ENCODE measurements at regions not wholly inside any gene's neighbourhood (a gene's known extent, or its start where the extent isn't known, plus 50 kb on each side); places are given as distances from the start of the nearest gene placed in this dataset.

DNA sequence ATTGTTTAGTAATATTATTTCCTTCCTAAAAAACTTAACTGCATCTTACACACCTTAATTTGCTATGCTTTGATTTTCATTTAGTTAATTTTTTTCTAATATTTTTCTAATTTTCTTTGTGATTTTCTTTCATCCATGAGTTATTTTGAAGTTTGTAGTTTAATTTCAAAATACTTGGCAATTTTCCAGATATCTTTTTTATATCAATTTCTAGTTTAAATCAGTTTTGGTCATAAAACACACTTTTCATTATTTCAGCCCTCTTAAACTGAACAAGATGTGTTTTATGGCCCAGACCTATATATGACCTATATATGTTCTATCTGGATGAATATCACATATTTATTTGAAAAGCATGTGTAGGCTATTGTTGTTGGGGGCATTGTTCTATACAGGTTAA lies 759.9 kb upstream of the SGO1 start:
- H4K20me1 ChIP-seq (ENCODE audit: insufficient read depth), result no peaks in the 10 kb centered on the region
- TF ChIP-seq SIN3A (IDR thresholded peaks at IDR 0.05; ENCODE audit: low read depth), result no peak
- TF ChIP-seq SRF (IDR thresholded peaks at IDR 0.05; ENCODE audit: low read depth), result no peak
- TF ChIP-seq TCF7L2 (IDR thresholded peaks at IDR 0.05; ENCODE audit: borderline replicate concordance, extremely low read depth, insufficient read depth, insufficient read length), result no peak
- TF ChIP-seq EZH2 (IDR thresholded peaks at IDR 0.05), result no peak
- TF ChIP-seq CBX3 (IDR thresholded peaks at IDR 0.05; ENCODE audit: low read depth), result no peak
- TF ChIP-seq ZFX (IDR thresholded peaks at IDR 0.05), result no peak
- no peak for TF ChIP-seq YY1 (IDR thresholded peaks at IDR 0.05; ENCODE audit: extremely low read depth, insufficient replicate concordance, low read depth, low read length)
- no peak for TF ChIP-seq POLR2AphosphoS5 (IDR thresholded peaks at IDR 0.05; ENCODE audit: low read depth, low read length)
- TF ChIP-seq, protein P1, sequence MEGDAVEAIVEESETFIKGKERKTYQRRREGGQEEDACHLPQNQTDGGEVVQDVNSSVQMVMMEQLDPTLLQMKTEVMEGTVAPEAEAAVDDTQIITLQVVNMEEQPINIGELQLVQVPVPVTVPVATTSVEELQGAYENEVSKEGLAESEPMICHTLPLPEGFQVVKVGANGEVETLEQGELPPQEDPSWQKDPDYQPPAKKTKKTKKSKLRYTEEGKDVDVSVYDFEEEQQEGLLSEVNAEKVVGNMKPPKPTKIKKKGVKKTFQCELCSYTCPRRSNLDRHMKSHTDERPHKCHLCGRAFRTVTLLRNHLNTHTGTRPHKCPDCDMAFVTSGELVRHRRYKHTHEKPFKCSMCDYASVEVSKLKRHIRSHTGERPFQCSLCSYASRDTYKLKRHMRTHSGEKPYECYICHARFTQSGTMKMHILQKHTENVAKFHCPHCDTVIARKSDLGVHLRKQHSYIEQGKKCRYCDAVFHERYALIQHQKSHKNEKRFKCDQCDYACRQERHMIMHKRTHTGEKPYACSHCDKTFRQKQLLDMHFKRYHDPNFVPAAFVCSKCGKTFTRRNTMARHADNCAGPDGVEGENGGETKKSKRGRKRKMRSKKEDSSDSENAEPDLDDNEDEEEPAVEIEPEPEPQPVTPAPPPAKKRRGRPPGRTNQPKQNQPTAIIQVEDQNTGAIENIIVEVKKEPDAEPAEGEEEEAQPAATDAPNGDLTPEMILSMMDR (IDR thresholded peaks at IDR 0.05 in 2 of 3, conservative IDR thresholded peaks at IDR 0.05 in 1 of 3; ENCODE audit: borderline replicate concordance in 1 of 3, insufficient read depth in 1 of 3, low read depth in 2 of 3, low read length in 2 of 3), result no peak
- no peak for TF ChIP-seq ELF1 (IDR thresholded peaks at IDR 0.05; ENCODE audit: borderline replicate concordance, low read depth)
- no peak for TF ChIP-seq EZH2phosphoT487 (IDR thresholded peaks at IDR 0.05; ENCODE audit: borderline replicate concordance)
- TF ChIP-seq, protein P2, sequence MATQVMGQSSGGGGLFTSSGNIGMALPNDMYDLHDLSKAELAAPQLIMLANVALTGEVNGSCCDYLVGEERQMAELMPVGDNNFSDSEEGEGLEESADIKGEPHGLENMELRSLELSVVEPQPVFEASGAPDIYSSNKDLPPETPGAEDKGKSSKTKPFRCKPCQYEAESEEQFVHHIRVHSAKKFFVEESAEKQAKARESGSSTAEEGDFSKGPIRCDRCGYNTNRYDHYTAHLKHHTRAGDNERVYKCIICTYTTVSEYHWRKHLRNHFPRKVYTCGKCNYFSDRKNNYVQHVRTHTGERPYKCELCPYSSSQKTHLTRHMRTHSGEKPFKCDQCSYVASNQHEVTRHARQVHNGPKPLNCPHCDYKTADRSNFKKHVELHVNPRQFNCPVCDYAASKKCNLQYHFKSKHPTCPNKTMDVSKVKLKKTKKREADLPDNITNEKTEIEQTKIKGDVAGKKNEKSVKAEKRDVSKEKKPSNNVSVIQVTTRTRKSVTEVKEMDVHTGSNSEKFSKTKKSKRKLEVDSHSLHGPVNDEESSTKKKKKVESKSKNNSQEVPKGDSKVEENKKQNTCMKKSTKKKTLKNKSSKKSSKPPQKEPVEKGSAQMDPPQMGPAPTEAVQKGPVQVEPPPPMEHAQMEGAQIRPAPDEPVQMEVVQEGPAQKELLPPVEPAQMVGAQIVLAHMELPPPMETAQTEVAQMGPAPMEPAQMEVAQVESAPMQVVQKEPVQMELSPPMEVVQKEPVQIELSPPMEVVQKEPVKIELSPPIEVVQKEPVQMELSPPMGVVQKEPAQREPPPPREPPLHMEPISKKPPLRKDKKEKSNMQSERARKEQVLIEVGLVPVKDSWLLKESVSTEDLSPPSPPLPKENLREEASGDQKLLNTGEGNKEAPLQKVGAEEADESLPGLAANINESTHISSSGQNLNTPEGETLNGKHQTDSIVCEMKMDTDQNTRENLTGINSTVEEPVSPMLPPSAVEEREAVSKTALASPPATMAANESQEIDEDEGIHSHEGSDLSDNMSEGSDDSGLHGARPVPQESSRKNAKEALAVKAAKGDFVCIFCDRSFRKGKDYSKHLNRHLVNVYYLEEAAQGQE (IDR thresholded peaks at IDR 0.05; ENCODE audit: low read depth), result no peak
- TF ChIP-seq SP1 (IDR thresholded peaks at IDR 0.05; ENCODE audit: low read depth), result no peak
- TF ChIP-seq, protein P3, sequence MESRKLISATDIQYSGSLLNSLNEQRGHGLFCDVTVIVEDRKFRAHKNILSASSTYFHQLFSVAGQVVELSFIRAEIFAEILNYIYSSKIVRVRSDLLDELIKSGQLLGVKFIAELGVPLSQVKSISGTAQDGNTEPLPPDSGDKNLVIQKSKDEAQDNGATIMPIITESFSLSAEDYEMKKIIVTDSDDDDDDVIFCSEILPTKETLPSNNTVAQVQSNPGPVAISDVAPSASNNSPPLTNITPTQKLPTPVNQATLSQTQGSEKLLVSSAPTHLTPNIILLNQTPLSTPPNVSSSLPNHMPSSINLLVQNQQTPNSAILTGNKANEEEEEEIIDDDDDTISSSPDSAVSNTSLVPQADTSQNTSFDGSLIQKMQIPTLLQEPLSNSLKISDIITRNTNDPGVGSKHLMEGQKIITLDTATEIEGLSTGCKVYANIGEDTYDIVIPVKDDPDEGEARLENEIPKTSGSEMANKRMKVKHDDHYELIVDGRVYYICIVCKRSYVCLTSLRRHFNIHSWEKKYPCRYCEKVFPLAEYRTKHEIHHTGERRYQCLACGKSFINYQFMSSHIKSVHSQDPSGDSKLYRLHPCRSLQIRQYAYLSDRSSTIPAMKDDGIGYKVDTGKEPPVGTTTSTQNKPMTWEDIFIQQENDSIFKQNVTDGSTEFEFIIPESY (IDR thresholded peaks at IDR 0.05; ENCODE audit: extremely low read depth, insufficient replicate concordance, low read length), result no peak
- no peak for TF ChIP-seq EGR1 (IDR thresholded peaks at IDR 0.05; ENCODE audit: low read depth)
- TF ChIP-seq FOSL1 (IDR thresholded peaks at IDR 0.05; ENCODE audit: low read depth), result no peak
- no peak for TF ChIP-seq POLR2A (IDR thresholded peaks at IDR 0.05; ENCODE audit: borderline replicate concordance, extremely low read depth, insufficient read depth, insufficient read length)
- no peak for TF ChIP-seq ZNF274 (IDR thresholded peaks at IDR 0.05; ENCODE audit: low read depth, low read length)
- TF ChIP-seq CEBPB (IDR thresholded peaks at IDR 0.05; ENCODE audit: low read depth), result no peak
- no peaks in the 10 kb centered on the region for H3K4me1 ChIP-seq (ENCODE audit: control insufficient read depth in 1 of 2, insufficient read depth in 2 of 2, low read length in 2 of 2)
- ATAC-seq (no peak), DNase-seq (ENCODE audit: low read depth, low spot score) (no peak)
- H3K9me2 ChIP-seq (ENCODE audit: insufficient read depth), result no peaks in the 10 kb centered on the region
- no peaks in the 10 kb centered on the region for H3K36me3 ChIP-seq (ENCODE audit: control insufficient read depth in 1 of 2, insufficient read depth in 2 of 2, low read length in 2 of 2)
- no peaks in the 10 kb centered on the region for H3K27me3 ChIP-seq (ENCODE audit: insufficient read depth, low read length)
- H2AFZ ChIP-seq (ENCODE audit: low read depth, low read length, poor library complexity, severe bottlenecking), result no peak overlapping the region
- H3K4me2 ChIP-seq (ENCODE audit: low read length), result no peak overlapping the region
- no peaks in the 10 kb centered on the region for H3K79me2 ChIP-seq (ENCODE audit: insufficient read depth, low read length)
- no peak overlapping the region for H3K27ac ChIP-seq (ENCODE audit: low read depth, low read length)
- intact Hi-C loops (cut with micrococcal nuclease), result no loop called here
- BruUV-seq (replicated peaks), result no TSS peak
- no peak overlapping the region for H3K4me3 ChIP-seq (replicated peaks in 1 of 2; ENCODE audit: low read depth in 1 of 2, low read length in 2 of 2)
- ChIA-PET RAD21 (ENCODE audit: low non-redundant PET in 1 of 2, low total read pairs in 2 of 2, uncharacterized antibody in 2 of 2, unreplicated experiment in 2 of 2) (no interaction called here), POLR2A (no interaction called here), CTCF (no interaction called here)
- H3K9me3 ChIP-seq (ENCODE audit: control insufficient read depth in 1 of 2, insufficient read depth in 1 of 2, low read depth in 1 of 2, low read length in 2 of 2), result peaks cover 3 to 13% of the 10 kb centered on the region in 2 experiments; a peak in 2 of 4 replicates
- H3K9ac ChIP-seq (ENCODE audit: low read length), result no peak overlapping the region

Data from HCT116 (cell line).